HG03457 (cell line): ENCODE measurements at regions not wholly inside any gene's neighbourhood (a gene's known extent, or its start where the extent isn't known, plus 50 kb on each side); places are given as distances from the start of the nearest gene placed in this dataset.

ENCODE experiments used
- ATAC-seq: cut with Tn5 transposase; IDR thresholded peaks from one replicate; pipeline ENCODE4 v1.9.1; 2021; ENCODE audit warnings: moderate number of reproducible peaks; ENCODE audit not compliant: unreplicated experiment

- ATAC-seq, result no peak
Observed at GRCh38 chr20:22506827-22507226, 77.5 kb downstream of the FOXA2 start.

- ATAC-seq, result no peak
Observed at GRCh38 chr20:22504829-22505377, 79.5 kb downstream of the FOXA2 start.

DNA sequence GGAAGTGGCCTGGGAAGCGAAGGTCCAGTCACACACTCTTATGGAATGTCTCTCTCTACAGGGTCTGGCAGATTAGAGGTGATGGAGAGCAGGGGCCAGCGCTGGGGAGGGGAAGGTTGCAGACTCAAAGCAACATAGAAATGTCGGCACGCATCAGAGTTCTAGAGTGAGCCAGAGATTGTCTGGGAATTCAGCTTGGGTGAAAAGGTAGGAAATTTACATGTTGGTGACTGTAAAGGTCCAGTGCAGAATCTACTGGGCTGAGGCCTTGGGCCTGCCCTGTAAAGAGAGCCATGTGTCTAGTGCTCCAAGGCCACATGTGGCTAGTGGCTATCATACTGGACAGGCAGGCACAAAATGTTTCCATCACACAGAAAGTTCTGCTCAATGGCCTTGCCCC lies 80.8 kb downstream of the FOXA2 start:
- ATAC-seq, result no peak

- no peak for ATAC-seq
Observed at GRCh38 chr20:22502731-22503191, 81.6 kb downstream of the FOXA2 start.

- no peak for ATAC-seq
Observed at GRCh38 chr20:22501566-22502344, 82.6 kb downstream of the FOXA2 start.

DNA sequence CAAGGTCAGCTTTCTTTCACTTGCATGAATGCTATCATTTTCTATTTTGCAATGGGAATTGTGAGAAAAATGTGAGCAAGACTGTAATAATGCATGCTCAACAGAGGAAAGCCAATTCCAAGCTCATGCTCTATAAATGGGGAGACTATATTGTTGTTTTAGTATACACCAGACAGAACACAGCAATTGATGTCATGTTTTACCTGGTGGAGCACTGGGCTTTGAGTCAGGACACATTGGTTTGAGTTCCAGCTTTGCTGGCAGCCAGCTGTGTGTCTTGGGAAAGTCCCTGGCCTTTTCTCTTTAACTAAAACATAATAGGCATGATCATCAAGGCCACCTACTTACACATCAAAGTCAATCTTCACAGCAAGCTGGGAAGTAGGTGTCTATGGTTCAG lies 83.3 kb downstream of the FOXA2 start:
- ATAC-seq, result no peak

GRCh38 chr20:22499515-22500166 lies 84.7 kb downstream of the FOXA2 start:
- no peak for ATAC-seq

DNA sequence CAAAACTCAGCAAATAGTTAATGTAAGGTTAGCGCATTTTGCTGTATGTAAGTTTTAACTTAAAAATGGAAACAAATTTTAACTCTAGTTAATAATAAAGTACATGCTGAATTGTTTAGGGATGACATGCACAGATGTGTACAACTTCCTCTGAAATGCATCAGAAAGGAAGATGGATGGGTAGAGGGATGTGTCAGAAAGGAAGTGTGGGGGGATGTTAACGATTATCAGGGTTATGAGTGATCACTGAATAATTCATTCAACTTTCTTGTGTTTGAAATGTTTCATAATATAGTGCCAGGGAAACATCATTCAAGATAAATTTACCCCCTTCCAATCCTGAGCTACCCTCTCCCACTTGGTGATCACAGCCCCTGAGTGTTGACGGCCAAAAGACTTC lies 87.6 kb downstream of the FOXA2 start:
- ATAC-seq, result no peak

GRCh38 chr20:22495789-22496188 lies 88.6 kb downstream of the FOXA2 start:
- ATAC-seq, result no peak

- ATAC-seq, result no peak
Observed at GRCh38 chr20:22495172-22495571, 89.2 kb downstream of the FOXA2 start.

DNA sequence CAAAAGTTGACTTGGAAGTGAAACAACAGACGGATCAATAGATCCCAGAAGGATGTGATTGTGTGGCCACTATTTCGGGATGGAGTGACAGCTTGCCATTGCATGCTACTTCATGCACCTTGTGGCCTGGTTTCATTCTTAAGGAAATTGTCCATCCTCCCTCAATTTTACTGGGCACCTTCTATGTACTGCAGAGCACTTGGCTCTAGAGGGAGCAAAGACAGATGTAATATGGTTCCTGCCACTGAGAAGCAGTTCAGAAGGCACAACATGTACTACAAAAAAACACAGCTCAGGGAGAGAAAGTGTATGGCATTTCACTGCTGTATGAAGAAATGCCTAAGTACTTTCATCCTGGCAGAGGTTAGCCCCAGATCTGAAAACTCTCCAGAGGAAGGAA lies 91.9 kb downstream of the FOXA2 start:
- ATAC-seq, result no peak

GRCh38 chr20:22491194-22491505 lies 93.2 kb downstream of the FOXA2 start:
- no peak for ATAC-seq

- no peak for ATAC-seq
Observed at GRCh38 chr20:22490287-22491193, 93.8 kb downstream of the FOXA2 start.

DNA sequence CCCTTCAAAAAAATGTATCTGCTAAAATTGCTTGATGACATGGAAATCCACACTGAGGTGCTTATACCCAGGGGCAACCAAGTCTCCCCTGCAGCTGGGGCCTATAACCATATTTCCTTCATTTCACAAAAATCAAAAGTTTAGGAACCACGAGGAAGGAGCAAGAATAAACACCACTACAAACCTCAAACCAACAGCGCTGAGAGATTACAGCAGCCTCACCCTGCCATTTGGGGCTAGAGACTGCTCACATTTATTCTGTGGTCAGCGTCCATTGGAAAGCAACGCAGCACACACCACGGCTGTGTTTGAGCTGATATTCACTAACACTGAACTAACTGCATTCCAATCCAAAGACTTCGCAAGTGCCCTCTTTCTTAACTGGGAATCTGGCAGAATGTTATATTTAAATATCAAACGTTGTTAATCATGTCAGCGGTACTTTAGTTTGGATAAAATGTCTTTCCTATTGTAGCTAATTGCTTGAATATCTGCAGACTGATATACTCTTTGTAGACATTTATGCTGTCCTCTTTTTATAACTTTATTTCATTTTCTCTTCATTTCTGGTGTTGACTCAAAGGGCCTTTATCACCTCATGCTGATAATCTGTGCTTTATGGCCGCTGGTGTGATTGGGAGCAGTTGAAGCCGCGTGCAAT lies 94.6 kb downstream of the FOXA2 start:
- ATAC-seq, result no peak

DNA sequence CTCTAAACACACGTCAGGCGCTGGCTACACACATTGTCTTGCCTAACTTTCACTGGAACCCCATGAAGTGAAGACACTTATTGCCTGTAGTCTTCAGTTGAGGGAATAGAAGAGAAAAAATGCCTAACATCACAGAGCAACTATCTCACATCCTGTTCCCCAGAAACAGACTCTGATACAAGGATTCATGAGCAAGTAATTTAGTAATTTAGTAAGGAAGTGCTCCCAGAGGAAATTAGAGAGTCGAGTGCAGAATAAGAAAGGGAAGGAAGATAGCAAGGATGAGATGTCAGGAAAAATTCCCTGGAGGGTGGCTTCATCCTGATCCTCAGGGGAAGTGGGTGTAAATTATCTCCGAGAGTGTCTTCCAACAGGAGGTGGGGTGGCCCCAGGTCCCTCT lies 104.0 kb downstream of the FOXA2 start:
- no peak for ATAC-seq

DNA sequence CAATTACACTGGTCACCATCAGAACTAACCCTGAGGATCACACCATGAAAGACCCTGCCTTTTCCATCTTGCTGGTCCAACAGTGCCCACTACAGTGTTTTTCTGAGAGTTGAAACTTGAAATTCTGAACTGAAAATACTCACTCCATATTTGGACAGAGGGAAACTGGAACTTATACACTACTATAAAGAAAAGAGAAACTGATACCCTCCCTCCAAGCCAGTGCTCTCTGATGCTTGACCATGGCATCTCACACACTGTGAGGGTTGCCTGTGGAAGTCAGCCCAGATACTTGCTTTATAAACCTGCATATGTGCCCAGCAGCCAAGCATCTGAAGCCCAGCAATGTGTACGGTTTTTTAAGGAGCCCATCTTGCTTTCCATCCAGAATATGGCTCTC lies 108.7 kb downstream of the FOXA2 start:
- ATAC-seq, result peak; percentile 94

DNA sequence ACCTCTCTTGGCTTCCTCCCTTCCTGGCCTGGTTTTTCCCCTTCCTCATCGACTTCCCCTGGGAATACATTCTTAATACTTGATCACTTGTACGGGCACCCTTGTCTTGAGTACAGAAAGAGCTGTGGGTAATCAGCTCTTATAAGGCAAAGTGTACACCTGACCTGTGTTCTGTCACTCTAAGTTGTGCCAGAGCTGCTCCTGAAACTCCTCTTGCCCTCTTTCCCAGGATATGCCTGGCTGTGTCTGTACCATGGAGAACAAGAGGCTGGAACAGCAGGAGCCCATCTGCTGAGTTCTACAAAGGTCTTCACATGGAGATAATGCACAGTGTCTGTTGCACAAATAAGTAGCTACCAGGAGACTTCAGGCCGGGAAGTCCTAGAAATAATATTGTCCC lies 110.1 kb downstream of the FOXA2 start:
- ATAC-seq, result no peak

- ATAC-seq, result no peak
Observed at GRCh38 chr20:22473293-22473692, 111.1 kb downstream of the FOXA2 start.

DNA sequence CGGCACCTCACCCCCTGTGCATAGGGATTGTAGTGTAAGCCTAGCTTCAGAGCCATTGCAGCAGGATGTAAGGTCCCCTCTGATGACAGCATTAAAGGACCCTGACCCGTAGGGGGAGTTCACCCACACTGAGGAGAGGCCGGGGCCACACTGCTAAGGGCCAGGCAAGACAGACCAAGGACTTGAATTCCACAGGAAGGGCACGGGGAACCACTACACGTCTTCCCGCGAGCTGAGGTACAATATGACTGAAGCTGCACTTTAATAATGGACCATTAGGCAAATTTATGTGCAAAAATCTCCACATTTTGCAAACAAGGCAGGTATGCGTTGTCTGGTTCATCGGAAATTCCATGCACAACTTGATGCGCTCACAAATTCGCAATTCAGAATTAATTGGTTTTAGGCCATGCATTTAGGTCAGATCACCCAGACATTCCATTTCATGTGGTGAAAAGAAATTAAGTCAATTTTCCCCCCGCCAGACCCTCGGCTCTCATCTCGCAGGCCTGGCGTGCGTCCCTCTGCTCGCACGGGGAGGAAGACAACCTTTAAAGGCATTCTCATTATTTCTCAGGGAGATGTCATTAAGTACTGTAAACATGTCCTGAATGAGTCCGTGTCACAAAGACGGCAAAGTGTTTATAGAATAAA lies 111.8 kb downstream of the FOXA2 start:
- no peak for ATAC-seq

GRCh38 chr20:22471156-22471836 lies 113.1 kb downstream of the FOXA2 start:
- ATAC-seq, result no peak
